ENCODE measurements at regions not wholly inside any gene's neighbourhood (a gene's known extent, or its start where the extent isn't known, plus 50 kb on each side); places are given as distances from the start of the nearest gene placed in this dataset.

DNA sequence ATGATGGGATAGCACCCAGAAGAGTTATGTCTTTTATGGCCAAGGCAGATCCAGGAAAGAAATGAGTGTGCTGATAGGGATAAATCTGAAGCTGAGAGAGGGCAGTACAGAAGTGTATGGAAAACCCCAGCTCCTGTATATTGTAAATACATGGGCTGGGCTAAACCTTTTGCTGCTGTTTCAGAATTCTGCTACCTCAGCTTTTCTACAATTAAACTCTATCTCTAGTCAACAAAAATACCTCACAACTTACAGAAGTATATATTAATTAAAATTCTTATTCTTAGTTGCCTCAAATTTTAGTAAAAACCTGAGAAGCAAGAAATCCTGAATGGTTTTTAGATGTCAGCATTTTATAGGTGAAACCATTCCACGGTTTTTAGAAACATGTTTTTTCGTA is 889.5 kb upstream of the NXPH2 start:
- intact Hi-C loops (cut with micrococcal nuclease) = no loop called here
- no TSS peak for BruUV-seq (replicated peaks)
- TF ChIP-seq, protein P1, sequence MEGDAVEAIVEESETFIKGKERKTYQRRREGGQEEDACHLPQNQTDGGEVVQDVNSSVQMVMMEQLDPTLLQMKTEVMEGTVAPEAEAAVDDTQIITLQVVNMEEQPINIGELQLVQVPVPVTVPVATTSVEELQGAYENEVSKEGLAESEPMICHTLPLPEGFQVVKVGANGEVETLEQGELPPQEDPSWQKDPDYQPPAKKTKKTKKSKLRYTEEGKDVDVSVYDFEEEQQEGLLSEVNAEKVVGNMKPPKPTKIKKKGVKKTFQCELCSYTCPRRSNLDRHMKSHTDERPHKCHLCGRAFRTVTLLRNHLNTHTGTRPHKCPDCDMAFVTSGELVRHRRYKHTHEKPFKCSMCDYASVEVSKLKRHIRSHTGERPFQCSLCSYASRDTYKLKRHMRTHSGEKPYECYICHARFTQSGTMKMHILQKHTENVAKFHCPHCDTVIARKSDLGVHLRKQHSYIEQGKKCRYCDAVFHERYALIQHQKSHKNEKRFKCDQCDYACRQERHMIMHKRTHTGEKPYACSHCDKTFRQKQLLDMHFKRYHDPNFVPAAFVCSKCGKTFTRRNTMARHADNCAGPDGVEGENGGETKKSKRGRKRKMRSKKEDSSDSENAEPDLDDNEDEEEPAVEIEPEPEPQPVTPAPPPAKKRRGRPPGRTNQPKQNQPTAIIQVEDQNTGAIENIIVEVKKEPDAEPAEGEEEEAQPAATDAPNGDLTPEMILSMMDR (IDR thresholded peaks at IDR 0.05; ENCODE audit: unreplicated experiment) = no peak
- Mint-ChIP-seq H3K4me1 (ENCODE audit: insufficient read depth, unreplicated experiment) (no peaks in the 10 kb centered on the region), H3K27ac (ENCODE audit: low read depth, unreplicated experiment) (no peak overlapping the region), H3K27me3 (ENCODE audit: insufficient read depth, unreplicated experiment) (no peaks in the 10 kb centered on the region), H3K9me3 (ENCODE audit: unreplicated experiment) (no peaks in the 10 kb centered on the region), H3K36me3 (ENCODE audit: insufficient read depth, unreplicated experiment) (no peaks in the 10 kb centered on the region), H3K4me3 (ENCODE audit: unreplicated experiment) (no peak overlapping the region)
- CTCF ChIA-PET = interaction anchor here (0.6 kb wide), 1 partner anchor 33 kb away, joined by 3 read pairs; no protein-coding TSS in a partner anchor
- DNase-seq (ENCODE audit: unreplicated experiment) = no peak
- POLR2A ChIA-PET = no interaction called here

DNA sequence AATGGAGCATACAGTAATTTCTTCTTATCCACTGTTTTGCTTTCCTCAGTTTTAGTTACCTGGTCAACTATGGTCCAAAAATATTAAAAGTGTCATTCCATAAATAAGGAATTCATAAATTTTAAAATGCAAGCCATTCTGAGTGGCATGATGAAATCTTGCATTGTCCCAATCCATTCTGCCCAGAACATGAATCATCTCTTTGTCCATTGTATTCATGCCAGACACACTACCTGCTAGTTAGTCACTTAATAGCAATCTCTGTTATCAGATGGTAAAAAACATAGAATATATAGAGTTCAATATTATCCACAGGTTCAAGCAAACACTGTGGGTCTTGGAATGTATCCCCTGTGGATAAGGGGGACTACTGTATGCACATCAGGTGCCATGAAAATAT is 872.2 kb upstream of the NXPH2 start:
- no peaks in the 10 kb centered on the region for H3K4me1 Mint-ChIP-seq (ENCODE audit: insufficient read depth, unreplicated experiment)
- H3K9me3 Mint-ChIP-seq (ENCODE audit: unreplicated experiment) = peaks cover 26% of the 10 kb centered on the region
- intact Hi-C loops (cut with micrococcal nuclease) = no loop called here
- no peaks in the 10 kb centered on the region for H3K27me3 Mint-ChIP-seq (ENCODE audit: insufficient read depth, unreplicated experiment)
- BruUV-seq (replicated peaks) = no TSS peak
- POLR2A ChIA-PET = no interaction called here
- DNase-seq (ENCODE audit: unreplicated experiment) = no peak
- no peak overlapping the region for H3K4me3 Mint-ChIP-seq (ENCODE audit: unreplicated experiment)
- H3K36me3 Mint-ChIP-seq (ENCODE audit: insufficient read depth, unreplicated experiment) = no peaks in the 10 kb centered on the region
- CTCF ChIA-PET = no interaction called here
- no peak overlapping the region for H3K27ac Mint-ChIP-seq (ENCODE audit: low read depth, unreplicated experiment)
- TF ChIP-seq, protein P1 (IDR thresholded peaks at IDR 0.05; ENCODE audit: unreplicated experiment) = no peak

DNA sequence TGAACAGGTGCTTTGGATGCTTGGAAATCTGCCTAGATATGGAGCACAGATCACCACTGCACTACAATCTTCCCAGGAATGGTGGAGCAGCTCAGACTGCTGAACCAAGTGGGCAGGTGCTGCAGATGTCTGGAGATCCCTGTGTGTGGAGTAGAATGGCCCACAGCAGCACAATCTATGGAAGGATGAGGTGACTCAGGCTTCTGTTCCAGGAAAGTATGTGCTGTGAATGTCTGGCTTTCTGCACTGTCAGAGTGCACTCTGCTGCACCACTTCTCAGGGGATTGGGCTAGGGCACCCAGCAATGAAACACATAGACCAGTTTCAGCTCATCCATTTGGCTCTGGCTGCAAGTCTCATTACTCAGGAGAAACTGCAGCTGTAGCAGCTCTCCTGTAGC is 865.4 kb upstream of the NXPH2 start:
- Mint-ChIP-seq H3K9me3 (ENCODE audit: unreplicated experiment) (peaks cover 41% of the 10 kb centered on the region), H3K4me1 (ENCODE audit: insufficient read depth, unreplicated experiment) (no peaks in the 10 kb centered on the region), H3K27me3 (ENCODE audit: insufficient read depth, unreplicated experiment) (no peaks in the 10 kb centered on the region), H3K36me3 (ENCODE audit: insufficient read depth, unreplicated experiment) (no peaks in the 10 kb centered on the region), H3K4me3 (ENCODE audit: unreplicated experiment) (no peak overlapping the region), H3K27ac (ENCODE audit: low read depth, unreplicated experiment) (no peak overlapping the region)
- ChIA-PET POLR2A (no interaction called here), CTCF (no interaction called here)
- no peak for DNase-seq (ENCODE audit: unreplicated experiment)
- no TSS peak for BruUV-seq (replicated peaks)
- intact Hi-C loops (cut with micrococcal nuclease) = no loop called here
- TF ChIP-seq, protein P1 (IDR thresholded peaks at IDR 0.05; ENCODE audit: unreplicated experiment) = no peak

DNA sequence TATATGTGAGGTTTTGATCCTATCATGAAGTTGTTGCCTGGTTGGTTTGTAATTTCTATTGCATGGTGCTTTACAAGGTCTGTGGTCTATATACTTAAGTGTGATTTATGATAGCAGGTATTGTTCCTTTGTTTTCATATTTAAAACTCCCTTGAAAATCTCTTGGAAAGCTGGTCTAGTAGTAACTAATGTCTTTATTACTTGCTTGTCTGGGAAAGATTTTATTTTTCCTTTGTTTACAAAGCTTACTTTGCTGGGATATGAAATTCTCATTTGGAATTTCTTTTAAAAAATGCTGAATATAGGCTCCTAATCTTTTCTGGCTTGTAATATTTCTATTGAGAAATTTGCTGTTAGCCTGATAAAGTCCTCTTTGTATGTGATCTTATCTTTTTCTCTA is 862.9 kb upstream of the NXPH2 start:
- H3K9me3 Mint-ChIP-seq (ENCODE audit: unreplicated experiment) = peaks cover 16% of the 10 kb centered on the region
- BruUV-seq (replicated peaks) = no TSS peak

More for the DNA sequence above, 862.9 kb upstream of the NXPH2 start:
- Mint-ChIP-seq H3K27ac (ENCODE audit: low read depth, unreplicated experiment) (no peak overlapping the region), H3K4me3 (ENCODE audit: unreplicated experiment) (no peak overlapping the region), H3K4me1 (ENCODE audit: insufficient read depth, unreplicated experiment) (no peaks in the 10 kb centered on the region), H3K36me3 (ENCODE audit: insufficient read depth, unreplicated experiment) (no peaks in the 10 kb centered on the region), H3K27me3 (ENCODE audit: insufficient read depth, unreplicated experiment) (no peaks in the 10 kb centered on the region)
- CTCF ChIA-PET = no interaction called here
- intact Hi-C loops (cut with micrococcal nuclease) = no loop called here
- TF ChIP-seq, protein P1 (IDR thresholded peaks at IDR 0.05; ENCODE audit: unreplicated experiment) = no peak
- DNase-seq (ENCODE audit: unreplicated experiment) = no peak
- POLR2A ChIA-PET = no interaction called here

All from MCF 10A (cell line).